Right lobe of liver (tissue), 6 donors: ENCODE measurements at regions not wholly inside any gene's neighbourhood (a gene's known extent, or its start where the extent isn't known, plus 50 kb on each side); places are given as distances from the start of the nearest gene placed in this dataset.

ENCODE experiments used
- ATAC-seq, 4 donors: fragments of 200-7000 bp; cut with Tn5 transposase; one replicate each; pipeline ENCODE4 v1.9.1; 2020; ENCODE audit warnings: mild to moderate bottlenecking in 4 of 4, moderate library complexity in 4 of 4
- DNase-seq, 3 donors: peaks; one replicate each; pipeline ENCODE4 v3.0.0-alpha.2; 2020
- H3K27ac ChIP-seq, 3 donors: fragments of 200-600 bp; one replicate each; pipeline ENCODE4 v1.8.0; 2022
- H3K27me3 ChIP-seq, 2 donors: fragments of 200-600 bp; one replicate each; pipeline ENCODE4 v1.8.0; 2022
- H3K36me3 ChIP-seq, 4 donors: fragments of 200-600 bp; sonication (generic) in 1 of 4; one replicate each; pipeline versions ENCODE4 v1.5.1 to v1.8.0; 2017 to 2022; ENCODE audit warnings: control low read depth in 1 of 4
- H3K4me1 ChIP-seq, 4 donors: fragments of 200-600 bp; sonication (generic) in 1 of 4; one replicate each; pipeline versions ENCODE4 v1.5.1 to v1.8.0; 2017 to 2022; ENCODE audit warnings: control low read depth in 1 of 4
- H3K4me3 ChIP-seq, 3 donors: fragments of 200-600 bp; one replicate each; pipeline ENCODE4 v1.8.0; 2022
- H3K9me3 ChIP-seq, 4 donors: fragments of 200-600 bp; sonication (generic) in 1 of 4; one replicate each; pipeline versions ENCODE4 v1.5.1 to v1.8.0; 2017 to 2022; ENCODE audit warnings: control low read depth in 1 of 4
- POLR2A ChIP-seq: fragments of 450-650 bp; IDR thresholded peaks from one replicate; pipeline ENCODE4 v1.6.1; 2017; ENCODE audit warnings: antibody characterized with exemption, mild to moderate bottlenecking
- WGBS: methylation state at CpG from one replicate; pipeline ENCODE4 v1.1.6; 2018; ENCODE audit warnings: low coverage, low lambda C conversion rate; ENCODE audit not compliant: insufficient coverage; ENCODE audit errors: missing lambda C conversion rate; 5-methylcytosine and 5-hydroxymethylcytosine counted together
- intact Hi-C, 2 donors: fragments of 100-400 bp; cut with DNase I; formaldehyde crosslinking; loops; one replicate each; pipeline versions ENCODE4 v1.11.2 to v1.14.1; 2022
- TF ChIP-seq, protein P1 (sequence below), 4 donors: fragments of 200-600 bp in 3 of 4; fragments of 450-650 bp in 1 of 4; IDR thresholded peaks; one replicate each; pipeline versions ENCODE4 v1.5.1 to v1.8.0; 2016 to 2022; ENCODE audit warnings: antibody characterized with exemption in 4 of 4, mild to moderate bottlenecking in 2 of 4
- donor health status: DM: no; HTN: yes; CAD: no.
- donor health status: DM: no; HTN: no; CAD: no.
- donor health status: DM: no; HTN: no; CAD: no.
- donor health status: DM: no; HTN: yes; CAD: no.
- donor health status: DM: no; HTN: yes; CAD: no.

- H3K27me3 ChIP-seq, result no peaks in the 10 kb centered on the region
- no peak overlapping the region for H3K4me3 ChIP-seq
- TF ChIP-seq, protein P1, sequence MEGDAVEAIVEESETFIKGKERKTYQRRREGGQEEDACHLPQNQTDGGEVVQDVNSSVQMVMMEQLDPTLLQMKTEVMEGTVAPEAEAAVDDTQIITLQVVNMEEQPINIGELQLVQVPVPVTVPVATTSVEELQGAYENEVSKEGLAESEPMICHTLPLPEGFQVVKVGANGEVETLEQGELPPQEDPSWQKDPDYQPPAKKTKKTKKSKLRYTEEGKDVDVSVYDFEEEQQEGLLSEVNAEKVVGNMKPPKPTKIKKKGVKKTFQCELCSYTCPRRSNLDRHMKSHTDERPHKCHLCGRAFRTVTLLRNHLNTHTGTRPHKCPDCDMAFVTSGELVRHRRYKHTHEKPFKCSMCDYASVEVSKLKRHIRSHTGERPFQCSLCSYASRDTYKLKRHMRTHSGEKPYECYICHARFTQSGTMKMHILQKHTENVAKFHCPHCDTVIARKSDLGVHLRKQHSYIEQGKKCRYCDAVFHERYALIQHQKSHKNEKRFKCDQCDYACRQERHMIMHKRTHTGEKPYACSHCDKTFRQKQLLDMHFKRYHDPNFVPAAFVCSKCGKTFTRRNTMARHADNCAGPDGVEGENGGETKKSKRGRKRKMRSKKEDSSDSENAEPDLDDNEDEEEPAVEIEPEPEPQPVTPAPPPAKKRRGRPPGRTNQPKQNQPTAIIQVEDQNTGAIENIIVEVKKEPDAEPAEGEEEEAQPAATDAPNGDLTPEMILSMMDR (IDR thresholded peaks at IDR 0.05), result no peak
- TF ChIP-seq POLR2A, result no peak
- H3K4me1 ChIP-seq, result no peaks in the 10 kb centered on the region
- H3K36me3 ChIP-seq, result no peaks in the 10 kb centered on the region
- 48% methylated on average over 4 of the region's 4 CpGs for WGBS
- H3K9me3 ChIP-seq, result no peaks in the 10 kb centered on the region
- DNase-seq (no peak), ATAC-seq (no peak)
- no peak overlapping the region for H3K27ac ChIP-seq
- intact Hi-C loops, result no loop called here
Observed at GRCh38 chrX:7709845-7710244, 133.1 kb upstream of the VCX start.

DNA sequence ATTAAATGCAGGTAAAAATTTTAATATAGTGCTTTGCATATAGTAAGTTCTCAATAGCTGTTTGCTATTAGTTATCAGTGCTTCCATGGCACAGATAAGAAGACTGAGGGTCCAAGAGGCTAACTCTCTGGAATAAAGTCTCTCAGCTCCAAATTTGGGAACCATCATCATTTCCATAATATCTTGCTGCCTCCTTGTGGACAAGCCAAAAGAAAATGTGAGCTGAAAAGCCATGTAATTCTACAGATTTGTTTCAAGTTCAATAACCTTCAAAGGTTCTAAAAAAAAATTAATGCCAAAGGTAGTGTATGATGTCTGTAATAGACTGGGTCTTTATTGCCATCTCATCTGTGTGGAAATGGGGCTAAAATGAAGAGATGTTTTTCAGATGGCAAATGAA is 136.9 kb upstream of the VCX start:
- TF ChIP-seq POLR2A, result no peak
- TF ChIP-seq, protein P1 (IDR thresholded peaks at IDR 0.05), result peak in 3 of 4 donors; percentile 9 to 23 (median 15)
- intact Hi-C loops, result no loop called here
- Histone ChIP-seq H3K27me3 (no peaks in the 10 kb centered on the region), H3K4me3 (no peak overlapping the region), H3K4me1 (no peaks in the 10 kb centered on the region), H3K9me3 (no peaks in the 10 kb centered on the region), H3K36me3 (no peaks in the 10 kb centered on the region), H3K27ac (no peak overlapping the region)
- DNase-seq (no peak), ATAC-seq (no peak)

GRCh38 chrX:7704205-7704604 is 138.8 kb upstream of the VCX start:
- no peak for DNase-seq
- Histone ChIP-seq H3K36me3 (no peaks in the 10 kb centered on the region), H3K4me3 (no peak overlapping the region), H3K27me3 (no peaks in the 10 kb centered on the region), H3K4me1 (no peaks in the 10 kb centered on the region), H3K9me3 (no peaks in the 10 kb centered on the region), H3K27ac (no peak overlapping the region)
- ATAC-seq, result no peak
- intact Hi-C loops, result no loop called here
- TF ChIP-seq POLR2A, result no peak
- TF ChIP-seq, protein P1 (IDR thresholded peaks at IDR 0.05), result no peak
- WGBS, result 71% methylated on average over 4 of the region's 4 CpGs

DNA sequence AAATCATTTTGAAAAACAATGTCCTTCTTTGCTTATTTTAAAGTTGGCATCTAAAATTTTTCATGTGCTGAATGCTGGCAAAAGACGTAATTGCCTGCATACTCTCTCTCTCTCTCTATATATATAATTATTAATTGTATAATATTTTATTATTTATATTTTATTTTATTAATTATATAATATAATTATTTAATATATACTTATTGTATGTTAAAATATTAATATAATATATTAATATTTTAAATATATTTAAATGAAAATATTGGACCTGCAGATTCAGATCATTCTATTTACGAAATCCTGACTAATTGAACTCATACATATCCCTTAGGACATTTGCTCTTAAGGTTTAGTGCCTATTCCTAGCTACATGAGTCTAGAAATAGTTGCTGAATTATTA is 144.7 kb upstream of the VCX start:
- intact Hi-C loops, result no loop called here

More for the DNA sequence above, 144.7 kb upstream of the VCX start:
- no peaks in the 10 kb centered on the region for H3K27me3 ChIP-seq
- no peak overlapping the region for H3K4me3 ChIP-seq
- no peak for TF ChIP-seq POLR2A
- TF ChIP-seq, protein P1 (IDR thresholded peaks at IDR 0.05), result no peak
- WGBS, result 64% methylated on average over 2 of the region's 2 CpGs
- ATAC-seq (no peak), DNase-seq (no peak)
- H3K9me3 ChIP-seq, result no peaks in the 10 kb centered on the region
- H3K36me3 ChIP-seq, result no peaks in the 10 kb centered on the region
- no peak overlapping the region for H3K27ac ChIP-seq
- no peaks in the 10 kb centered on the region for H3K4me1 ChIP-seq
